NCI-H345 treated with DMSO at 0.1 percent for 48 hours (cell line): ENCODE measurements at regions not wholly inside any gene's neighbourhood (a gene's known extent, or its start where the extent isn't known, plus 50 kb on each side); places are given as distances from the start of the nearest gene placed in this dataset.

Source experiments
- DNase-seq: peaks from one replicate; lab custom pipeline; 2025; ENCODE audit not compliant: unreplicated experiment; lab: John Stamatoyannopoulos, UW

DNA sequence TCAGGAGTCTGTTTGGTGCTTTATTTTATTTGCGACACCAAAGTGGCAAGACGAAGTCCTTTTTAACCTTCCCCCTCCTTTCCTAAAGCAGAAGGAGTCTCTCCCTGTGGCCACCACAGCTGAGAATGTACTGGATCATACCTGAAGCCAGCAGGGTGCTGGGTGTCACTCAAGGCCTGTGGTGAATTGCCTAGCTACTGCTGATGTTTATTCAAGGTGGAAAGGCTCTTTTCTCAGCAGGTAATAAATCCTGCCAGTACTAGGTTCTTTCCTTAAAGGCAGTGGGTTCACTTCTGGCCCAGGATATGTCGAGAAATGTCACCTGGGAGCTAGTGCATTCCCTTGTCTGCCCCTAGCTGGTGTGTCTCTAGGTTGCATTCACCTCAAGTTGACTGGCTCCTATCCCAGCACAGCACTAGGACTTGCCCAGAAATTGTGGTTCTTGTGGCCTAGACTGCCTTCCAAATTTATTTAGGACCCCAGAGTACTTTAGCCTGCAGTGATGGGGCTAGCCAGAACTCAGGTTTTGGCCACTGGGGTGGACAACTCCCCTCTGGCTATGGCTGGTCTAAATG, 60.8 kb upstream of the FAM3C start:
- no peak for DNase-seq

DNA sequence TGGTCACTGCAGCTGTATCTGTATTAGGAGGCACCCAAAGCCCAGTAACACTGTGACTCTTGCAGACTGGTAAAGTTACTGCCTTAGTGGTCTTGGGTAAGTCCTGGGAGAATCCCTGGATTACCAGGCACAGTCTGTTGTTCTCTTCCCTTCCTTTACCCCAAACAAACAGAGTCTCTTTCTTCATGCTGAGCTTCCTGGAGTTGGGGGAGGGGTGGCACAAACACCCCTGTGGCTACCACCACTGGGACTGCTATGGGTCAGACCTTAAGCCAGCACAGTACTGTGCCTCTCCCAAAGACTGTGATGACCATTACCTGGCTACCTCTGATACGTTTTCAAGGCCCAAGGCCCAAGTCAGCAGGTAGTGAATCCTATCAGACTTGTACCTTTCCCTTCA, 59.9 kb upstream of the FAM3C start:
- no peak for DNase-seq

DNA sequence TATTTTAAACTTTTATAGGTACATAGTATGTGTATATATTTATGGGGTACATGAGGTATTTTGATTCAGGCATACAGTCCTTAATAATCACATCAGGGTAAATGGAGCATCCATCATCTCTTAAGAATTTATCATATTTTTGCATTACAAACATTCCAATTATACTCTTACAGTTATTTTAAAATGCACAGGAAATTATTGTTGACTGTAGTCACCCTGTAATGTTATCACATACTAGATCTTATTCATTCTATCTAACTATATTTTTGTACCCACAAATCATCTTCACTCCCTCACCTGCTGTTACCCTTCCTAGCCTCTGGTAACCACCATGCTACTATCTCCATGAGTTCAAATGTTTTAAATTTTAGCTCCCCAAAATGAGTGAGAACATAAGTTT, 56.3 kb upstream of the FAM3C start:
- no peak for DNase-seq

GRCh38 chr7:121451367-121452094, 55.4 kb upstream of the FAM3C start:
- no peak for DNase-seq

DNA sequence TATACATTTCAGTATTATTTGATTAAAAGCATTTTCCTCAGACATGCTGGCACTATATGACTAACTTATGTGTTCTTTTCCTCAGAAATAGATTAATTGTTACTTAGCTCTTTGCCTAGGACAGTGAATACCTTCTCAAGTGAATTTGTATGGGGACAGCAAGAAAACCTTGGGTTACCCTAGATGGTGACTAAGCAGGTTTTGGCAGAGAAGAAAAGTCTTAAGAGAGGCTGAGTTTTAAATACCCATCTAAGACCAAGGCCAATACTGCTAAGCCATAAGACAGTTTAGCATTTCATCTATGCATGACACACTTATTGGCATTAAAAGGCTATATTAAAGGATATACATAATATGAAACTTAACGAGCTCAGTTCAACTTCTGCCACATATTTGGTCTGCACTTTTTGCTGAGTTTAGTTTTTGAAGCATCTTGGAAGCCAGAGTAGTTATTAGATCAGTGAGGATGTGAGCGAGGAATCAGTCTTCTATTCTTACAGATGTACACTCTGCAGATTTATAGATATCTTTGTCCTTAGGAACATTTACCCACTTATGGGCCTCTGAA, 54.6 kb upstream of the FAM3C start:
- DNase-seq = no peak

DNA sequence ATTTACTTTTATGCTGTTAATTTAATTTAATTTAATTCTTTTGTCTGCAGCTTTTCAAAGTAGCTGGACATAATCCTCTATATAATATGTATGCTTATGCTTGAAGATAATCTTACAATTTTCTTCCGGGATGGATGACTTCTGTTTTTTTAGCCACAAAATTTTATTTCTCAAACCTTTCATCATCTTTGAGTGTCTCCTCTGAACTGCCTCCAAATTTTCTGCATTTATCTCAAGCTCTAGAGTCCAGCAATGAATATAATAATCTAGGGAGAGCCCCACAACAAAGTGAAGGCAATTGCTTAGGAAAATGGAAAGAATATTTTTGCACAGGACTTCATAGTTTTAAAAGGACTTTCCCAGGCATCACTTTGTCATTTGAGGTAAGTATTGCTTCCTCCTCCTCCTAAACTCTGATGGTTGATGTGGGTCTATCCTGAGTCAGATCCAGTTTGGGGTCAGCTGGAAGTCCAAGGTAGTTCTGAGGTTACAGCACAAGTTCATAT, 53.7 kb upstream of the FAM3C start:
- no peak for DNase-seq

GRCh38 chr7:121449329-121449728, 53.2 kb upstream of the FAM3C start:
- no peak for DNase-seq

- no peak for DNase-seq
These were observed 52.3 kb upstream of the FAM3C start for GRCh38 chr7:121448429-121448828.

GRCh38 chr7:121447911-121448300, 51.8 kb upstream of the FAM3C start:
- DNase-seq = no peak

DNA sequence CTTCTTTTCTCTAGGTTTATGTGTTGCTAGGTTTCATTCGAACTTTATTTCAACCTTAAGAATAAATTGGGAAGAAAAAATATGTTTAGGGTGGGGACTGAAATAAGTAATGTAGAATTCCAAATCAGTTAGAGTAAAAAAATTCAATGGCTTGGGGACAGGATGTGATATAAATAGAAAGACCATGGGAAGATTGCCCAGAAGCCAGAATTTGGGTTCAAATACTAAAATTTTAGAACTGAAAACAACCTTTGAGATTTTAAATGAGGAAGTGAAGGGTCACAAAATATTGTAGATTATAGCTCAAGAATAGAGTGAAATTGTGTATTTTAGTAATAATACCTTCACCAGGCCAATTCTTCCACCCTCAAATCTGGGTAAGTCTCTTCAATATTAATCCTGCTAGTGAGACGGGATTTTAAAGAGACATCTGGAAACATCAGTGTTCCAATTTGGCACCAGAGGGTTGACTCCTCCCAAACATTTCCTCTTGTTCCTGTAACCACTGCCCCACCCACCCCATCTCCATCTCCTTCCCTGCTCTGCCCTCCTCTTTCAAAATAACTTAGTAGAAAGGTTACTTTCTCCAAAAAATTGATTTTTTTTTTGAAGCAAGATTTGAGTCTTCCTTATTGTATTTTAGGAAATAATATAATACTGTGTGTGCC, 51.3 kb upstream of the FAM3C start:
- no peak for DNase-seq

- DNase-seq = no peak
These were observed 50.4 kb upstream of the FAM3C start for GRCh38 chr7:121446526-121446925.
